ENCODE measurements at regions not wholly inside any gene's neighbourhood (a gene's known extent, or its start where the extent isn't known, plus 50 kb on each side); places are given as distances from the start of the nearest gene placed in this dataset.

DNA sequence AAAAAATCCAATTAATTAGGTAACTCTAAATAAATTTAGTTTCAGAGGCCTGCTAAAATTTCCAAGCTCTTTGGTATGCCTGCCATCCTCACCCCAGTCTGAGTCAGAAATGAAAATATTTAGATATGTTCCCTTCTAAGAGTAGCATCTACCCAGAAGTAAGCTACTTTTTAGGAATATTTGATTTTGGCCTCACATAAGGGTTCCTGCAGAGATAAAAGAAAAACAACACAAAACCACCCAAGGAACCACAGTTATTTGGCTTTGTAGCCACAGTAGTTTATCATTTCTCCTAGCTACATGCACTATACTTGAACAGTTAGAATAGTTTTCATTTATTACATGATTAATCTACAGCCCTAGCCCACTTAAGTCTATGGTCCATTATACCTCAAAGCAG, 192.6 kb upstream of the FAM241A start:
- TF ChIP-seq, protein P1, sequence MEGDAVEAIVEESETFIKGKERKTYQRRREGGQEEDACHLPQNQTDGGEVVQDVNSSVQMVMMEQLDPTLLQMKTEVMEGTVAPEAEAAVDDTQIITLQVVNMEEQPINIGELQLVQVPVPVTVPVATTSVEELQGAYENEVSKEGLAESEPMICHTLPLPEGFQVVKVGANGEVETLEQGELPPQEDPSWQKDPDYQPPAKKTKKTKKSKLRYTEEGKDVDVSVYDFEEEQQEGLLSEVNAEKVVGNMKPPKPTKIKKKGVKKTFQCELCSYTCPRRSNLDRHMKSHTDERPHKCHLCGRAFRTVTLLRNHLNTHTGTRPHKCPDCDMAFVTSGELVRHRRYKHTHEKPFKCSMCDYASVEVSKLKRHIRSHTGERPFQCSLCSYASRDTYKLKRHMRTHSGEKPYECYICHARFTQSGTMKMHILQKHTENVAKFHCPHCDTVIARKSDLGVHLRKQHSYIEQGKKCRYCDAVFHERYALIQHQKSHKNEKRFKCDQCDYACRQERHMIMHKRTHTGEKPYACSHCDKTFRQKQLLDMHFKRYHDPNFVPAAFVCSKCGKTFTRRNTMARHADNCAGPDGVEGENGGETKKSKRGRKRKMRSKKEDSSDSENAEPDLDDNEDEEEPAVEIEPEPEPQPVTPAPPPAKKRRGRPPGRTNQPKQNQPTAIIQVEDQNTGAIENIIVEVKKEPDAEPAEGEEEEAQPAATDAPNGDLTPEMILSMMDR (optimal IDR thresholded peaks at IDR 0.05 in 1 of 3, IDR thresholded peaks at IDR 0.05 in 1 of 3, conservative IDR thresholded peaks at IDR 0.05 in 1 of 3; ENCODE audit: extremely low read depth in 1 of 3, insufficient read depth in 2 of 3, low read length in 3 of 3), result no peak
- no peak for TF ChIP-seq EZH2 (IDR thresholded peaks at IDR 0.05; ENCODE audit: low read length)

Measured in keratinocyte (primary cell).